Aorta (tissue), 5 donors: ENCODE measurements at regions not wholly inside any gene's neighbourhood (a gene's known extent, or its start where the extent isn't known, plus 50 kb on each side); places are given as distances from the start of the nearest gene placed in this dataset.
A peak's percentile ranks its signal among the peaks of the same experiment; 100 is the strongest.
"Not testable (repeated sequence)": the region's sequence is repeated elsewhere in the genome, so short reads cannot be mapped to it uniquely, and the experiment has no call there.

Experiments
- ATAC-seq: fragments of 200-7000 bp; cut with Tn5 transposase; one replicate; pipeline ENCODE4 v1.9.1; 2022; ENCODE audit warnings: moderate library complexity; ENCODE audit not compliant: low FRiP score
- DNase-seq, 2 donors: peaks; one replicate each; pipeline ENCODE4 v3.0.0-alpha.2; 2020
- H3K27ac ChIP-seq, 2 donors: one replicate each; pipeline ENCODE4 v1.5.1; 2013; ENCODE audit warnings: low read length in 2 of 2, mild to moderate bottlenecking in 2 of 2, moderate library complexity in 2 of 2, control low read depth in 1 of 2, inconsistent platforms in 1 of 2, low read depth in 1 of 2
- H3K27me3 ChIP-seq, 2 donors: one replicate each; pipeline ENCODE4 v1.6.1; 2013; ENCODE audit warnings: control low read depth in 1 of 2, low read length in 1 of 2, mild to moderate bottlenecking in 1 of 2, moderate library complexity in 1 of 2; ENCODE audit not compliant: insufficient read depth in 2 of 2, control insufficient read depth in 1 of 2
- H3K36me3 ChIP-seq, 2 donors: one replicate each; pipeline ENCODE4 v1.6.1; 2013; ENCODE audit warnings: control low read depth in 1 of 2, low read length in 1 of 2, mild to moderate bottlenecking in 1 of 2; ENCODE audit not compliant: insufficient read depth in 2 of 2, control insufficient read depth in 1 of 2
- H3K4me1 ChIP-seq, 2 donors: one replicate each; pipeline ENCODE4 v1.6.1; 2013; ENCODE audit warnings: low read length in 2 of 2, control low read depth in 1 of 2, mild to moderate bottlenecking in 1 of 2, moderate library complexity in 1 of 2; ENCODE audit not compliant: insufficient read depth in 2 of 2, control insufficient read depth in 1 of 2
- H3K4me3 ChIP-seq, 2 donors: one replicate each; pipeline ENCODE4 v1.5.1; 2013; ENCODE audit warnings: low read length in 2 of 2, control low read depth in 1 of 2, mild to moderate bottlenecking in 1 of 2
- H3K9me3 ChIP-seq: one replicate; pipeline ENCODE4 v1.6.1; 2013; ENCODE audit warnings: mild to moderate bottlenecking, low read length; ENCODE audit not compliant: control insufficient read depth
- WGBS, 2 donors: extraction: QIAGEN DNeasy Blood & Tissue Kit; methylation state at CpG; one replicate each; pipeline ENCODE4 v1.1.7; 2013; 5-methylcytosine and 5-hydroxymethylcytosine counted together
- intact Hi-C, 2 donors: fragments of 100-400 bp; cut with DNase I; formaldehyde crosslinking; loops; one replicate each; pipeline versions ENCODE4 v1.14.2 to v1.15.0; 2022
- donor health status: healthy with polysubstance abuse.
- donor health status: Bipolar disorder and iron deficiency.
- donor health status: DM: no; HTN: no; CAD: no.
- donor health status: DM: no; HTN: no; CAD: no.
- donor health status: DM: yes; HTN: yes; CAD: no.

GRCh38 chr4:116632269-116632668, 453.1 kb downstream of the TRAM1L1 start:
- Histone ChIP-seq H3K4me1 (no peaks in the 10 kb centered on the region), H3K9me3 (no peaks in the 10 kb centered on the region), H3K36me3 (no peaks in the 10 kb centered on the region), H3K27ac (no peak overlapping the region), H3K4me3 (no peak overlapping the region), H3K27me3 (no peaks in the 10 kb centered on the region)
- DNase-seq, result no peak
- ATAC-seq, result no peak
- intact Hi-C loops, result no loop called here

DNA sequence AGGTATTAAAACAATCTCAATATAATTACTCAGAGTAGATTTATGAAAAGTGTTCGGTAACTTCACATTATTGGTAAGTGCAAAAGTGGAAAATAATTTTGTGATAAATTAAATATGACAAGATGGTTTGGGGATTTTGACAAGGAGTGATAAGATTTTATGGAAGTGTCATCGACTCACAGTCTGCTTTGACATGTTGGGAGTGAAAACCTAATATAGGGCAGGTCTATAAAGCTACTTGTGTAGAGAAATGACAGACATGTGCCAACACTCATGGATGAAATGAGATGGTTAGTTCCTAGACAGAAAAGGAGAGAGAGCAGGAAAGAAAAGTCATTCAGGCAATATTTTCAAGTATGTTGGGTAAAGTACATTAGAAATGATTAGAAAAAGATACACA, 456.8 kb downstream of the TRAM1L1 start:
- intact Hi-C loops, result no loop called here
- Histone ChIP-seq H3K4me3 (no peak overlapping the region), H3K4me1 (no peaks in the 10 kb centered on the region), H3K27me3 (no peaks in the 10 kb centered on the region), H3K27ac (no peak overlapping the region), H3K9me3 (no peaks in the 10 kb centered on the region), H3K36me3 (no peaks in the 10 kb centered on the region)
- ATAC-seq (no peak), DNase-seq (no peak)
- WGBS, 2 donors, result 67 to 70% methylated on average over 2 of the region's 2 CpGs

GRCh38 chr4:116627545-116627944, 457.8 kb downstream of the TRAM1L1 start:
- no peak overlapping the region for H3K4me3 ChIP-seq
- no peak overlapping the region for H3K27ac ChIP-seq
- H3K9me3 ChIP-seq, result no peaks in the 10 kb centered on the region
- ATAC-seq (no peak), DNase-seq (no peak)
- intact Hi-C loops, result no loop called here
- WGBS, 2 donors, result 33 to 43% methylated on average over 1 of the region's 1 CpG
- no peaks in the 10 kb centered on the region for H3K27me3 ChIP-seq
- no peaks in the 10 kb centered on the region for H3K36me3 ChIP-seq
- no peaks in the 10 kb centered on the region for H3K4me1 ChIP-seq

DNA sequence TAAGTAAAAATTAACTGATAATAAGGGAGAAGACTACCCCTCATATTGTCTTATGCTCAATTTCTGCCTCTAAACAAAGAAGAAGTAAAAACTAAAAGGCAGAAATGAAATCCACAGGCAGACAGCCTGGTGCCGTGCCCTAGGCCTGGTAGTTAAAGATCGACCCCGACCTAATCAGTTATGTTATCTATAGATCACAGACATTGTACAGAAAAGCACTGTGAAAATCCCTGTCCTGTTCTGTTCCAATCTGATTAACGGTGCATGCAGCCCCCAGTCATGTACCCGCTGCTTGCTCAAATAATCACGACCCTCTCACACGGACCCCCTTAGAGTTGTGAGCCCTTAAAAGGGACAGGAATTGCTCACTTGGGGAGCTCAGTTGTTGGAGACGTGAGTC, 465.9 kb downstream of the TRAM1L1 start:
- 25 to 41% methylated on average over 8 of the region's 8 CpGs for WGBS, 2 donors
- H3K27me3 ChIP-seq, H3K4me1 ChIP-seq, H3K4me3 ChIP-seq, DNase-seq, intact Hi-C loops, H3K27ac ChIP-seq, H3K9me3 ChIP-seq, H3K36me3 ChIP-seq, ATAC-seq: not testable (repeated sequence)

DNA sequence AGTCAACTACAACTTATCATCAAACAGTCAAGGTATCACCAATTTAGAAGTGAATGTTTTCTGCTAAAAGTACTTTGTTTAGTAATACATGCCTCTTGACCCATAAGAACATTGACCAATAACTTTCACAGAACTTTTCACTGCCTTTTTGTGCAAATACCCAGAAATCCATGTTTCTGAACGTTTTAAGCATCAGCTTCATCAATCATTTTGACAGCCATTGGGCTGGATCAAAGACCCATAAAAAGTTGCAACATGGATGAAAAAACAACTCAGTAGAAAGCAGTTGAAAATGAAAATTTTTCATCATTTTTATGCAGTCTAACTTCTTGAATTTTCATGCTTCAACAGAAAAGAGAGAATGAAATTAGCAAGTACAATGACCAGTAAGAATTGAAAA, 466.7 kb downstream of the TRAM1L1 start:
- no peak for DNase-seq

GRCh38 chr4:116603096-116603495, 482.3 kb downstream of the TRAM1L1 start:
- WGBS, 2 donors, result 42 to 43% methylated on average over 2 of the region's 2 CpGs
- Histone ChIP-seq H3K27ac (no peak overlapping the region), H3K9me3 (no peaks in the 10 kb centered on the region), H3K27me3 (no peaks in the 10 kb centered on the region), H3K4me1 (no peaks in the 10 kb centered on the region), H3K36me3 (no peaks in the 10 kb centered on the region), H3K4me3 (no peak overlapping the region)
- intact Hi-C loops, result no loop called here
- no peak for DNase-seq
- no peak for ATAC-seq

More for the DNA sequence above, 466.7 kb downstream of the TRAM1L1 start:
- H3K4me1 ChIP-seq, result no peaks in the 10 kb centered on the region
- H3K36me3 ChIP-seq, result no peaks in the 10 kb centered on the region
- 2 to 3% methylated on average over 1 of the region's 1 CpG for WGBS, 2 donors
- no peak overlapping the region for H3K4me3 ChIP-seq
- H3K9me3 ChIP-seq, result no peaks in the 10 kb centered on the region
- H3K27me3 ChIP-seq, result no peaks in the 10 kb centered on the region
- ATAC-seq, result no peak
- H3K27ac ChIP-seq, result no peak overlapping the region
- intact Hi-C loops, result no loop called here

GRCh38 chr4:116599859-116600258, 485.5 kb downstream of the TRAM1L1 start:
- H3K27me3 ChIP-seq, result no peaks in the 10 kb centered on the region
- H3K36me3 ChIP-seq, result no peaks in the 10 kb centered on the region
- ATAC-seq (no peak), DNase-seq (no peak)
- WGBS, 2 donors, result 81 to 87% methylated on average over 11 of the region's 11 CpGs
- H3K4me3 ChIP-seq, result no peak overlapping the region
- no peak overlapping the region for H3K27ac ChIP-seq
- intact Hi-C loops, result no loop called here
- no peaks in the 10 kb centered on the region for H3K4me1 ChIP-seq
- no peaks in the 10 kb centered on the region for H3K9me3 ChIP-seq

GRCh38 chr4:116598980-116599789, 486.2 kb downstream of the TRAM1L1 start:
- ATAC-seq, result peak; percentile 29
- WGBS, 2 donors, result 97% methylated on average over 37 of the region's 37 CpGs
- no peak for DNase-seq
- H3K36me3 ChIP-seq, result no peaks in the 10 kb centered on the region
- no peaks in the 10 kb centered on the region for H3K9me3 ChIP-seq
- intact Hi-C loops, result no loop called here
- H3K27me3 ChIP-seq, result no peaks in the 10 kb centered on the region
- no peak overlapping the region for H3K4me3 ChIP-seq
- H3K4me1 ChIP-seq, result no peaks in the 10 kb centered on the region
- no peak overlapping the region for H3K27ac ChIP-seq

DNA sequence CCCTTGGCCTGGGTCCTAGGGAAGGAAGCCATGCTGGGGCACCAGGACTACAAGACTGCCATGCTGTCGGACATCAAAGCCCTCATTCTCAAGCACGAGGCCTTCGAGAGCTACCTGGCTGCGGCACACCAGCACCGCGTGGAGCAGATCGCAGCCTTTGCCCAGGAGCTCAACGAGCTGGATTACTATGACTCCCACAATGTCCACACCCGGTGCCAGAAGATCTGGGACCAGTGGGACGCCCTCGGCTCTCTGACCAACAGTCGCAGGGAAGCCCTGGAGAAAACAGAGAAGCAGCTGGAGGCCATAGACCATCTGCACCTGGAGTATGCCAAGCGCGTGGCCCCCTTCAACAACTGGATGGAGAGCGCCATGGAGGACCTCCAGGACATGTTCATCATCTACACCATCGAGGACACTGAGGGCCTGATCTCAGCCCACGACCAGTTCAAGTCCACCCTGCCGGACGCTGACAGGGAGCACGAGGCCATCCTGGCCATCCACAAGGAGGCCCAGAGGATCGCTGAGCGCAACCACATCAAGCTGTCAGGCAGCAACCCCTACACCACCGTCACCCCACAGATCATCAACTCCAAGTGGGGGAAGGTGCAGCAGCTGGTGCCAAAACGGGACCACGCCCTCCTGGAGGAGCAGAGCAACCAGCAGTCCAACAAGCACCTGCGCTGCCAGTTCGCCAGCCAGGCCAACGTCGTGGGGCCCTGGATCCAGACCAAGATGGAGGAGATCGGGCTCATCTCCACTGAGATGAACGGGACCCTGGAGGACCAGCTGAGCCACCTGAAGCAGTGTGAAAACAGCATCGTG, 487.0 kb downstream of the TRAM1L1 start:
- Histone ChIP-seq H3K36me3 (no peaks in the 10 kb centered on the region), H3K9me3 (no peaks in the 10 kb centered on the region), H3K27ac (no peak overlapping the region), H3K4me1 (no peaks in the 10 kb centered on the region), H3K27me3 (no peaks in the 10 kb centered on the region), H3K4me3 (no peak overlapping the region)
- 96% methylated on average over 32 of the region's 32 CpGs for WGBS, 2 donors
- DNase-seq, result no peak
- intact Hi-C loops, result no loop called here
- ATAC-seq, result no peak
